CD8-positive, alpha-beta memory T cell (primary cell): ENCODE measurements at regions not wholly inside any gene's neighbourhood (a gene's known extent, or its start where the extent isn't known, plus 50 kb on each side); places are given as distances from the start of the nearest gene placed in this dataset.

ENCODE experiments used
- CTCF ChIA-PET: fragments of 350-600 bp; sonication (Branson Sonifier 250); formaldehyde crosslinking; loops from one replicate; lab custom pipeline; 2021; ENCODE audit warnings: antibody characterized with exemption; lab: Charles Lee
- POLR2A ChIA-PET: fragments of 350-600 bp; sonication (Branson Sonifier 250); formaldehyde crosslinking; loops from one replicate; lab custom pipeline; 2021; ENCODE audit warnings: antibody characterized with exemption; lab: Charles Lee
- DNase-seq, 5 donors: peaks; one replicate each; pipeline versions ENCODE4 v3.0.0 to v3.0.0-alpha.2; 2020 to 2022; ENCODE audit warnings: mixed read lengths in 1 of 5
- H3K27ac ChIP-seq: one replicate; pipeline ENCODE4 v1.7.0; 2013; ENCODE audit warnings: low read depth, mild to moderate bottlenecking, low read length, moderate library complexity
- H3K27me3 ChIP-seq: 2 replicates; pipeline ENCODE4 v1.7.0; 2013; ENCODE audit warnings: low read length, mild to moderate bottlenecking; ENCODE audit not compliant: insufficient read depth, poor library complexity, severe bottlenecking
- H3K36me3 ChIP-seq: 2 replicates; pipeline ENCODE4 v1.7.0; 2013; ENCODE audit warnings: mild to moderate bottlenecking, low read length, moderate library complexity; ENCODE audit not compliant: insufficient read depth
- H3K4me1 ChIP-seq: 2 replicates; pipeline ENCODE4 v1.7.0; 2013; ENCODE audit warnings: mild to moderate bottlenecking, low read length, moderate library complexity; ENCODE audit not compliant: insufficient read depth
- H3K4me3 ChIP-seq: 2 replicates; pipeline ENCODE4 v1.7.0; 2013; ENCODE audit warnings: mild to moderate bottlenecking, low read length
- H3K9me3 ChIP-seq: 2 replicates; pipeline ENCODE4 v1.7.0; 2013; ENCODE audit warnings: mild to moderate bottlenecking, low read length
- H3K27ac Mint-ChIP-seq, 8 donors: one replicate each; pipeline ENCODE4 v1.8.0; 2020 to 2021; ENCODE audit warnings: mixed read lengths in 8 of 8, mild to moderate bottlenecking in 6 of 8, inconsistent platforms in 3 of 8, moderate library complexity in 3 of 8
- H3K27me3 Mint-ChIP-seq, 2 donors: one replicate each; pipeline ENCODE4 v1.8.0; 2020 to 2021; ENCODE audit warnings: mixed read lengths in 2 of 2, mild to moderate bottlenecking in 1 of 2, moderate library complexity in 1 of 2
- H3K36me3 Mint-ChIP-seq, 3 donors: one replicate each; pipeline ENCODE4 v1.8.0; 2020 to 2021; ENCODE audit warnings: mixed read lengths in 3 of 3, inconsistent platforms in 1 of 3, mild to moderate bottlenecking in 1 of 3
- H3K4me1 Mint-ChIP-seq, 3 donors: one replicate each; pipeline ENCODE4 v1.8.0; 2020 to 2021; ENCODE audit warnings: mixed read lengths in 3 of 3, inconsistent platforms in 1 of 3, mild to moderate bottlenecking in 1 of 3
- H3K4me3 Mint-ChIP-seq, 7 donors: one replicate each; pipeline ENCODE4 v1.8.0; 2020 to 2021; ENCODE audit warnings: mixed read lengths in 7 of 7, mild to moderate bottlenecking in 6 of 7, moderate library complexity in 4 of 7, inconsistent platforms in 2 of 7
- H3K9me3 Mint-ChIP-seq, 5 donors: one replicate each; pipeline ENCODE4 v1.8.0; 2020 to 2022; ENCODE audit warnings: mixed read lengths in 5 of 5, mild to moderate bottlenecking in 3 of 5, moderate library complexity in 2 of 5, inconsistent platforms in 1 of 5

GRCh38 chr17:10936931-10937330 is 99.0 kb upstream of the PIRT start:
- no peaks in the 10 kb centered on the region for H3K4me1 Mint-ChIP-seq
- CTCF ChIA-PET = no interaction called here
- no peaks in the 10 kb centered on the region for H3K9me3 ChIP-seq

GRCh38 chr17:10932938-10933337 is 95.1 kb upstream of the PIRT start:
- no peak for DNase-seq
- Mint-ChIP-seq H3K4me1 (no peaks in the 10 kb centered on the region), H3K36me3 (no peaks in the 10 kb centered on the region), H3K27me3 (peaks cover 0 to 8% of the 10 kb centered on the region in 2 donors), H3K4me3 (no peak overlapping the region), H3K27ac (no peak overlapping the region), H3K9me3 (no peaks in the 10 kb centered on the region)
- H3K27me3 ChIP-seq = no peaks in the 10 kb centered on the region
- no peak overlapping the region for H3K27ac ChIP-seq
- H3K36me3 ChIP-seq = no peaks in the 10 kb centered on the region
- ChIA-PET POLR2A (no interaction called here), CTCF (no interaction called here)
- no peaks in the 10 kb centered on the region for H3K9me3 ChIP-seq
- no peak overlapping the region for H3K4me3 ChIP-seq
- no peaks in the 10 kb centered on the region for H3K4me1 ChIP-seq

More at GRCh38 chr17:10936931-10937330, 99.0 kb upstream of the PIRT start:
- Mint-ChIP-seq H3K27me3 (peaks cover 6 to 12% of the 10 kb centered on the region in 2 donors), H3K4me3 (no peak overlapping the region), H3K36me3 (no peaks in the 10 kb centered on the region), H3K27ac (no peak overlapping the region), H3K9me3 (no peaks in the 10 kb centered on the region)
- DNase-seq = no peak
- Histone ChIP-seq H3K4me1 (no peaks in the 10 kb centered on the region), H3K4me3 (no peak overlapping the region), H3K27ac (no peak overlapping the region), H3K27me3 (no peaks in the 10 kb centered on the region), H3K36me3 (no peaks in the 10 kb centered on the region)
- POLR2A ChIA-PET = no interaction called here

GRCh38 chr17:10931133-10931532 is 93.2 kb upstream of the PIRT start:
- POLR2A ChIA-PET = no interaction called here
- Histone ChIP-seq H3K27ac (no peak overlapping the region), H3K9me3 (no peaks in the 10 kb centered on the region), H3K4me3 (no peak overlapping the region), H3K36me3 (no peaks in the 10 kb centered on the region), H3K4me1 (no peaks in the 10 kb centered on the region), H3K27me3 (no peaks in the 10 kb centered on the region)
- Mint-ChIP-seq H3K9me3 (no peaks in the 10 kb centered on the region), H3K27ac (no peak overlapping the region), H3K4me1 (no peaks in the 10 kb centered on the region), H3K36me3 (no peaks in the 10 kb centered on the region), H3K27me3 (peaks cover 0 to 7% of the 10 kb centered on the region in 2 donors), H3K4me3 (no peak overlapping the region)
- CTCF ChIA-PET = no interaction called here
- DNase-seq = no peak

GRCh38 chr17:10927712-10928111 is 89.8 kb upstream of the PIRT start:
- H3K4me3 Mint-ChIP-seq = no peak overlapping the region
- H3K27me3 ChIP-seq = no peaks in the 10 kb centered on the region
- H3K4me1 Mint-ChIP-seq = no peaks in the 10 kb centered on the region
- H3K27ac Mint-ChIP-seq = no peak overlapping the region
- no peak overlapping the region for H3K27ac ChIP-seq
- no peaks in the 10 kb centered on the region for H3K36me3 Mint-ChIP-seq
- no peaks in the 10 kb centered on the region for H3K36me3 ChIP-seq
- no peaks in the 10 kb centered on the region for H3K4me1 ChIP-seq
- ChIA-PET CTCF (no interaction called here), POLR2A (no interaction called here)
- no peak overlapping the region for H3K4me3 ChIP-seq
- peaks cover 0 to 3% (median 0%) of the 10 kb centered on the region in 5 donors for H3K9me3 Mint-ChIP-seq
- DNase-seq = no peak
- H3K9me3 ChIP-seq = no peaks in the 10 kb centered on the region
- H3K27me3 Mint-ChIP-seq = peaks cover 3 to 9% of the 10 kb centered on the region in 2 donors

GRCh38 chr17:10920558-10921108 is 82.7 kb upstream of the PIRT start:
- Mint-ChIP-seq H3K27me3 (peaks cover 4 to 5% of the 10 kb centered on the region in 2 donors), H3K27ac (no peak overlapping the region)

GRCh38 chr17:10907370-10907769 is 69.5 kb upstream of the PIRT start:
- peaks cover 0 to 6% (median 4%) of the 10 kb centered on the region in 5 donors for H3K9me3 Mint-ChIP-seq
- Histone ChIP-seq H3K9me3 (no peaks in the 10 kb centered on the region), H3K27ac (no peak overlapping the region), H3K27me3 (no peaks in the 10 kb centered on the region), H3K4me3 (no peak overlapping the region), H3K4me1 (no peaks in the 10 kb centered on the region), H3K36me3 (no peaks in the 10 kb centered on the region)
- H3K36me3 Mint-ChIP-seq = no peaks in the 10 kb centered on the region
- no peaks in the 10 kb centered on the region for H3K4me1 Mint-ChIP-seq
- ChIA-PET POLR2A (no interaction called here), CTCF (no interaction called here)
- DNase-seq = no peak
- H3K27ac Mint-ChIP-seq = no peak overlapping the region
- H3K4me3 Mint-ChIP-seq = no peak overlapping the region
- H3K27me3 Mint-ChIP-seq = peaks cover 3 to 6% of the 10 kb centered on the region in 2 donors

More at GRCh38 chr17:10920558-10921108, 82.7 kb upstream of the PIRT start:
- Mint-ChIP-seq H3K4me1 (no peaks in the 10 kb centered on the region), H3K4me3 (no peak overlapping the region), H3K9me3 (peaks cover 0 to 3% (median 0%) of the 10 kb centered on the region in 5 donors), H3K36me3 (no peaks in the 10 kb centered on the region)
- Histone ChIP-seq H3K36me3 (no peaks in the 10 kb centered on the region), H3K4me3 (no peak overlapping the region), H3K27ac (no peak overlapping the region), H3K4me1 (no peaks in the 10 kb centered on the region), H3K27me3 (no peaks in the 10 kb centered on the region), H3K9me3 (no peaks in the 10 kb centered on the region)
- ChIA-PET CTCF (no interaction called here), POLR2A (no interaction called here)
- DNase-seq = no peak

DNA sequence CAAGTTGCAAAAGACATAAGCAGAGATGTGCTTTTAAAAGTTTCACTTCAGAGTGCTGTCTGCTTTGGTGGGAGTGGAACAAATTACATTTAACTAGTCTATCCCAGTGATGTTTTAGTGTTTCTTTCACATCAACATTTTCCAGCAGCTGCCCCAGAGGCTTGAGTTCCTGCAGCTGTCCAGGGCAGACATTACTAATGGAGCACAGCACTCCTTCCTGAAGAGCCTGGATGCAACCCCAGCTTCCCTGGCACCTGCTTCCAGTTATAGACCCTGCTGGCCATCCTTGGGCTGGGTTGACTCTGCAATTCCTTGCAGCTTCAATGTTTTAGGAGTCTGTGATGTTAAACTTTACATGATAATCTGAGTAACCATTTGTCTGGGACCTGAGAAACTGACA is 61.4 kb upstream of the PIRT start:
- Mint-ChIP-seq H3K27me3 (peaks cover 0 to 2% of the 10 kb centered on the region in 2 donors), H3K4me1 (no peaks in the 10 kb centered on the region), H3K4me3 (no peak overlapping the region), H3K9me3 (no peaks in the 10 kb centered on the region), H3K27ac (no peak overlapping the region), H3K36me3 (no peaks in the 10 kb centered on the region)
- CTCF ChIA-PET = no interaction called here
- H3K4me1 ChIP-seq = no peaks in the 10 kb centered on the region
- no peaks in the 10 kb centered on the region for H3K27me3 ChIP-seq
- H3K4me3 ChIP-seq = no peak overlapping the region
- no peaks in the 10 kb centered on the region for H3K9me3 ChIP-seq
- no peaks in the 10 kb centered on the region for H3K36me3 ChIP-seq
- POLR2A ChIA-PET = no interaction called here
- H3K27ac ChIP-seq = no peak overlapping the region
- no peak for DNase-seq

- Mint-ChIP-seq H3K27ac (no peak overlapping the region), H3K4me1 (no peaks in the 10 kb centered on the region), H3K9me3 (peaks cover 0 to 5% (median 0%) of the 10 kb centered on the region in 5 donors), H3K27me3 (peaks cover 6 to 22% of the 10 kb centered on the region in 2 donors), H3K36me3 (no peaks in the 10 kb centered on the region), H3K4me3 (no peak overlapping the region)
- POLR2A ChIA-PET = no interaction called here
- CTCF ChIA-PET = no interaction called here
- Histone ChIP-seq H3K27me3 (no peaks in the 10 kb centered on the region), H3K9me3 (no peaks in the 10 kb centered on the region), H3K4me3 (no peak overlapping the region), H3K27ac (no peak overlapping the region), H3K36me3 (no peaks in the 10 kb centered on the region), H3K4me1 (no peaks in the 10 kb centered on the region)
- no peak for DNase-seq
These were observed 56.3 kb upstream of the PIRT start for GRCh38 chr17:10894220-10894619.
